HG03280 (cell line): ENCODE measurements at regions not wholly inside any gene's neighbourhood (a gene's known extent, or its start where the extent isn't known, plus 50 kb on each side); places are given as distances from the start of the nearest gene placed in this dataset.
"Not testable (repeated sequence)": the region's sequence is repeated elsewhere in the genome, so short reads cannot be mapped to it uniquely, and the experiment has no call there.

ENCODE experiments used
- ATAC-seq: cut with Tn5 transposase; IDR thresholded peaks from one replicate; pipeline ENCODE4 v1.9.1; 2021; ENCODE audit warnings: mild to moderate bottlenecking, moderate library complexity; ENCODE audit not compliant: unreplicated experiment

GRCh38 chr5:86671536-86671935, 53.8 kb downstream of the COX7C start:
- no peak for ATAC-seq

GRCh38 chr5:86674069-86674468, 56.3 kb downstream of the COX7C start:
- no peak for ATAC-seq

DNA sequence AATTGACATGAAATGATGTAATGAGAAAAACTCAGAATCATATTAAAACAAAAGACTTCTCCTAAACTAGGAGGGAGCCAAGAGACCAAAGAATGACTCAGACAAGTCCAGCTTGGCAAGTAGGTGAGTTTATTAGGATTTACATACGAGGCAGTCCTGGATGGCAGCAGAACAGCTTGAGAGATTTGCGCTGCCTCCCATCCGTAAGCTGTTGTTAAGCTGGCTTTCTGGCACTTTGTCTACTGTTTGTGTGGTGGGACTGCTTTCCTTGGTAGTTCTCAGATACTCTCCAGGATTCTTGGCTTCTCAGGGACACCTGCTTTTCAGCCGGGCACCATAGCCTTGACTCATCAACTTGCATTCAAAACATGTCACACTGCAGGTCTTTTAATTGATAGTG, 57.6 kb downstream of the COX7C start:
- no peak for ATAC-seq

GRCh38 chr5:86679529-86679928, 61.8 kb downstream of the COX7C start:
- peak; percentile 62 for ATAC-seq

DNA sequence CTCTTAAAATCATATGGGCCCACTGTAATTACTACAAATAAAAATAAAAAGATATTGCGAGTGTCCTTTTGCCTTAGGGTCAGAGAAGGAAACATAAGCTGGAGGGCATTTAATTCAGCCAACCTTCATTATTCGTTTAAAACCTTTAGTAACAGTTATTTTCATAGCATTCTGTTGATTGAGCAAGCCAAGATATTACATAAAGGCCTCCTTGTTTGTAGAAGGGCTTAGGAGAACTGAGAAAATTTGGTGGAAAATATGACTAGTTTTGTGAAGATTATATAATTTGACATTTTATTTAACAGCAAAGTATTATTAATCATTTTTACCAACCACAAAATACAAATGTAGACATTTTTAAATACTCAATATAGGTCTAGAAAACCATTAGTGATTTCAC, 62.2 kb downstream of the COX7C start:
- no peak for ATAC-seq

DNA sequence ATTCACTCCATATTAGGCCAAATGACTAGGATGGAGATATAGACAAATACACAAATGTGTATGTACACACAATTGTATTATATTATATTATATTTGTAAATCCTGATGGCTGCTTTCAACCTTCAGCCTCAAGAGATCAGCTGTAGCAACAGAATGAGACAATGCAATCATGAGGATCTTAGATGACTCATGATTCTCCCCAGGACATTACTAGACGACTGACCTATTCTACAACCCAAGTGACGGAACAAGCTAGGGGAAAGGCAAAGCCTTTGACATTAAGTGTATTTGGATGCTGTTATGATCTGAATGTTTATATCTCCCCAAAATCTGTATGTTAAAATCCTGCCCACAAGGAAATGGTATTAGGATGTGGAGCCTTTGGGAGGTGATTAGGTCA, 66.5 kb downstream of the COX7C start:
- no peak for ATAC-seq

DNA sequence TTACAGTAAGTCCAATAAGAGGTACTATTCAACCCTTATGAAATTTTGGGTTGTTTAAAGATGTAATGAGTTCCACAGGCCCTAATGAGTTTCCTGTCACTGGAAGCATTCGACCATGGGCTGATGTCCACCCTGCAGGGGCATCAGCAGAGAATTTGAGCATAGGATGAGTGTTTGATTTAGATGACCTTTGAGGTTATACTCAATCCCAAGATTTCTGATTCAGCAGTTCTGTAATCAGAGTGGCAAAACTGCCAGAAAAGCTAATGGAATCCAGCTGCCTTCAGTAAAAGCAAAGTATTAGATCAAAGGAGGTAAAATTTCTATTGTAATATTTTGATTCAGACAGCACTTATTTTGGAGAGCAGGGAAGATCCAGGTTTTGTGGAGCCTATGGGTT, 68.3 kb downstream of the COX7C start:
- no peak for ATAC-seq

GRCh38 chr5:86688406-86688805, 70.7 kb downstream of the COX7C start:
- no peak for ATAC-seq

DNA sequence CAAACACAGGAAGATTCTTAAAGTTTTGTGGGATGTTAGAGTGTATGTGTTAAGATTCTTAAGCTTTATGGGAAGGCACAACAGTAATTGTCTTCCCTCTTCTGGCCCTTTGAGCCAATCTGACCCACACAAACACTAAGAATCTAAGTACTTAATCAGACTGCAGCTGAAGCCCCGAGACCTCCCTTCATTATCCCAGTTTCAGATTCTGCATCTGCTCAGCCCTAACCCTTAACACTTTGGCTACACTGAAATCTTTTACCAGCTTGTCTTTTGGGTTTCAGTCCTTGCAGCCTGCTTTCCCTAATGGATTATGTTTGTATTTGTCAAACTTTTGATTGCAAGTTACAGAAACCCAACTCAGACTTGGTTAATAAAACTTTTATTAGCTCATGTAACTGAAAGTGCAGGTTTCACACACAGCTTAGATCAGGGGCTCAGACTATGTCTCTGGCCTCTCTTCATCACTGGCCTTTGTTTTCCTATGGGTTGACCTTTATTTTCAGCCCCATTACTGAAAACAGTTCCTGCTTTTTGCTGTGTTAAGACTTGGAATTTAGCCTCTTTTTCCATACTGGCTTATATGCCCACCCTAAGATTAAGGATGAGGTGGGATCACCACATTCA, 71.5 kb downstream of the COX7C start:
- ATAC-seq = no peak

GRCh38 chr5:86709157-86709881, 91.6 kb downstream of the COX7C start:
- ATAC-seq = no peak

- ATAC-seq = no peak
These were observed 98.4 kb downstream of the COX7C start for GRCh38 chr5:86716121-86716520.

DNA sequence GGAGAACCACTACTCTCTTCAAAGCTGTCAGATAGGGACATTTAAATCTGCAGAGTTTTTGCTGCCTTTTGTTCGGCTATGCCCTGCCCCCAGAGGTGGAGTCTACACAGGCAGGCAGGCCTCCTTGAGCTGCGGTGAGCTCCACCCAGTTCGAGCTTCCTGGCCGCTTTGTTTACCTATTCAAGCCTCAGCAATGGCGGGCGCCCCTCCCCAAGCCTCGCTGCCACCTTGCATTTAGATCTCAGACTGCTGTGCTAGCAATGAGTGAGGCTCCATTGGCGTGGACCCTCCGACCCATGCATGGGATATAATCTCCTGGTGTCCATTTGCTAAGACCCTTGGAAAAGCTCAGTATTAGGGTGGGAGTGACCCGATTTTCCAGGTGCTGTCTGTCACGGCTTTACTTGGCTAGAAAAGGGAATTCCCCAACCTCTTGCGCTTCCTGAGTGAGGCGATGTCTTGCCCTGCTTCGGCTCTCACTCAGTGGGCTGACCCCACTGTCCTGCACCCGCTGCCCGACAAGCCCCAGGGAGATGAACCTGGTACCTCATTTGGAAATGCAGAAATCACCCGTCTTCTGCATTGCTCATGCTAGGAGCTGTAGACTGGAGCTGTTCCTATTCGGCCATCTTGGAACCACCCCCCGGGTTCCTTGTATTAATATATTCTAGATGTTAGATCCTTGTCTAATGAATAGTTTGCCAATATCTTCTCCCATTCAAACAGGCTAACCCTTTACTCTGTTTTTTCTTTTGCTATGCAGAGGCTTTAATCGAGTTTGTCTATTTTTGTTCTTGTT, 113.8 kb downstream of the COX7C start:
- not testable (repeated sequence) for ATAC-seq

GRCh38 chr5:86735370-86735769, 117.6 kb downstream of the COX7C start:
- no peak for ATAC-seq

DNA sequence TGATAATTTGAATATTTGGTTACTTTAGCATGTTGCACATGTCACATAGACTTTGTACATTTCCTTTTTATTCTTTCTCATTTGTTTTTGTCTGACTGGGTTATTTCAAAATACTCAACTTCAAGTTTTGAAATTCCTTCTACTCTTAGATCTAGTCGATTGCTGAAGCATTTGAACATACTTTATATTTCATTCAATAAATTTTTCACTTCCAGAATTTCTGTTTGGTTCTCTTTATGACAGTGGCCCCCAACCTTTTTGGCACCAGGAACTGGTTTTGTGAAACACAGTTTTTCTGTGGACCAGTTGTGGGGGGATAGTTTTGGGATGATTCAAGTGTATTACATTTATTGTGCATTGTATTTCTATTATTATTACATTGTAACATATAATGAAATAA, 119.8 kb downstream of the COX7C start:
- ATAC-seq = no peak

DNA sequence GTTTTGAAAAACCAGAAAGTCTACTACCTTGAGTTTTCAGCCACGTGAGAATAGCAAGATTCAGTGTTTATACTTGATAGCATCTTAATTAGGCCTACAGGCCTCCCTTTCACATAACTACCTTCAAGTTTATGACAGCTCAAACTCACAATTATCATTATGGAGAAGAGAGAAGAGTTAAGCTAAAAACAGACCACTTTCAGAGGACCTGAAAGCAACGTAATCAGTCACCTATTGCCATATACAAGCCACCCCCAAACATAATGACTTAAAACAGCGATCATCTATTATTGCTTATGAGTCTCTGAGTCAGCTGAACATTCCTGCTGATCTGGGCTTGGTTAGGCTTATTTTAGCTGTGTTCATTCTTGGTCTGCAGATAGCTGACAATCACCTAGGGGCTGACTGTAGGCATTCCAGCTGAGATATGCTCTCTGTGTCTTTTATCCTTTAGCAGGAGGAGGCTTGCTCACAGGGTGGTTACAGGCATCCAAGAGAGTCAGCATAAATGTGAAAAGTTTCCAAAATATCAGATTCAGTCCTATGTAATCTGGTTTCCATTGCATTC, 130.9 kb downstream of the COX7C start:
- no peak for ATAC-seq

DNA sequence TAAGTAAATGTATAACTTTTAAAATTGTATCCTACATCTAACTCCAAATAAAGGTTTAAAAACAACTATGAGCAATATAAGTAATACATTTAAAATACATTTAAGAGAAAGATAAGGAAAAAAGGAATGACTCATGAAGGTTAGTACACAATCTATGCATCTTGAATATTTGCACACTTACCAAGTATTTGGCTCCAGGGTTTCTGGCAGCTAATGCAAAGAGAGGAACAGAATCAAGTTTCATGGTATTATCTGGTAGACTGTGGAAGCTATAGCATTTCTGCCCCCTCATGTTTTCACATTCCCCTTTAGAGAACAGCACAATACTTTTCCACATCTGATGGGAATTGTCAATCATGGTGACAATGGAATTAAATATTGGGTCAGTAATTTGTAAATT, 132.1 kb downstream of the COX7C start:
- ATAC-seq = no peak

DNA sequence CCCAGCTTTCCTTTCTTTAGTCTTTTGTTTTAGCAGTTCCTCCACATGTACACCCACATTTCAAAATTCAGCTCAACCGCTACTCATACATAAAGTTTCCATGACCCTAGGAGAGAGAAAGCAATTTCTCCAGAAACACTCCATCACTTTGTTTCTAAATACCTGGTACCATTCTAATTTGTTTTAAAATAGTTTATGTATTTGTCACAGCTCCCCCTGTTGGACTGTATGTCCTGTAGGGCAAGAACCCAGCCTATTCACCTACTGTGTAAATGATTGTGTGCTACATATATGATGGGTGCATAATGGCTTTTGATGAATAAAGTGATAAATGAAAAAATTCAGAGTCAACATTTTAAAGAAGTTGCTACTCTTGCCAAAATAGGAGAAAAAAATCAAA, 139.1 kb downstream of the COX7C start:
- no peak for ATAC-seq

GRCh38 chr5:86757824-86758223, 140.1 kb downstream of the COX7C start:
- ATAC-seq = no peak

DNA sequence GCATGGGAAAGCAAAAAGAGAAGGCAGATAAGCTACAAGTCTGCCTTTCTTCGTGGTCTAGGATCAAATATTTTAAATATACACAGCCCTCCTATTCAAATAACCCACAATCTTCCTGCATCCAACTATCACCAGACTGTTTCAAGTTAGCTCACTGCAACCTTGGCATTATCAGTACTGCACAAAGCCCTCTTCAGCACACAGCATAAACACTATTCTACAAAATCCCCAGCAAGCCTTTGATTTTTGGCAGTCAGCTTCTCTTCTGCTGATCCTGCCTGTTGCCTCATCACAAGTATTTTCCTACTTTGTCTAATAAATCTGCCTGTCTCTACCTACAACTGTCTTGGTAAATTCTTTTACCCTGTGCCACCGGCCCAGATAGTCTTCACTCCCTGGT, 142.9 kb downstream of the COX7C start:
- no peak for ATAC-seq

GRCh38 chr5:86763929-86764328, 146.2 kb downstream of the COX7C start:
- ATAC-seq = no peak

- ATAC-seq = no peak
These were observed 148.2 kb downstream of the COX7C start for GRCh38 chr5:86765778-86766502.
